Loucy (cell line): ENCODE measurements at regions not wholly inside any gene's neighbourhood (a gene's known extent, or its start where the extent isn't known, plus 50 kb on each side); places are given as distances from the start of the nearest gene placed in this dataset.
"Not testable (repeated sequence)": the region's sequence is repeated elsewhere in the genome, so short reads cannot be mapped to it uniquely, and the experiment has no call there.

Experiments
- H2AFZ ChIP-seq: fragments of 200-600 bp; sonication (generic); 2 replicates; pipeline ENCODE4 v1.6.0; 2016; ENCODE audit warnings: antibody characterized with exemption, mild to moderate bottlenecking, low read length, moderate library complexity
- H3F3A ChIP-seq: fragments of 200-600 bp; 2 replicates; pipeline ENCODE4 v1.6.0; 2016; ENCODE audit warnings: antibody characterized with exemption, low read depth, mild to moderate bottlenecking
- H3K27me3 ChIP-seq: fragments of 200-600 bp; sonication (generic); 2 replicates; pipeline ENCODE4 v1.6.1; 2014; ENCODE audit warnings: low read length, mild to moderate bottlenecking; ENCODE audit not compliant: insufficient read depth, poor library complexity, severe bottlenecking
- H3K36me3 ChIP-seq: fragments of 200-600 bp; sonication (generic); 2 replicates; pipeline ENCODE4 v1.6.1; 2016; ENCODE audit warnings: low read length; ENCODE audit not compliant: insufficient read depth
- H3K4me1 ChIP-seq: fragments of 200-600 bp; sonication (generic); 2 replicates; pipeline ENCODE4 v1.5.1; 2014; ENCODE audit warnings: low read length, mild to moderate bottlenecking; ENCODE audit not compliant: insufficient read depth, poor library complexity, severe bottlenecking
- H3K4me2 ChIP-seq: fragments of 200-600 bp; sonication (generic); 2 replicates; pipeline ENCODE4 v1.6.0; 2014; ENCODE audit warnings: antibody characterized with exemption, low read length, low read depth, mild to moderate bottlenecking; ENCODE audit not compliant: poor library complexity, severe bottlenecking
- H3K4me3 ChIP-seq: fragments of 200-600 bp; sonication (generic); 2 replicates; pipeline ENCODE4 v1.5.1; 2014; ENCODE audit warnings: low read length, mild to moderate bottlenecking, mixed read lengths; ENCODE audit not compliant: poor library complexity, severe bottlenecking
- H3K79me2 ChIP-seq: fragments of 200-600 bp; sonication (generic); 2 replicates; pipeline ENCODE4 v1.6.1; 2014; ENCODE audit warnings: low read length; ENCODE audit not compliant: insufficient read depth
- H3K9ac ChIP-seq: fragments of 200-600 bp; sonication (generic); 2 replicates; pipeline ENCODE4 v1.6.0; 2014; ENCODE audit warnings: mild to moderate bottlenecking, low read depth, low read length, moderate library complexity; ENCODE audit not compliant: poor library complexity, severe bottlenecking
- H3K9me2 ChIP-seq: fragments of 200-600 bp; sonication (generic); replicated peaks from 2 replicates; pipeline ENCODE4 v1.6.1; 2016; ENCODE audit warnings: low read depth, low read length, mixed read lengths
- H3K9me3 ChIP-seq: fragments of 200-600 bp; sonication (generic); 2 replicates; pipeline ENCODE4 v1.6.1; 2014; ENCODE audit warnings: mild to moderate bottlenecking, antibody characterized with exemption, low read length, low read depth; ENCODE audit not compliant: insufficient read depth
- H4K20me1 ChIP-seq: fragments of 200-600 bp; sonication (generic); 2 replicates; pipeline ENCODE4 v1.6.0; 2014; ENCODE audit warnings: antibody characterized with exemption, low read length, mild to moderate bottlenecking; ENCODE audit not compliant: insufficient read depth, poor library complexity, severe bottlenecking
- EZH2phosphoT487 ChIP-seq: fragments of 200-600 bp; IDR thresholded peaks from 2 replicates; pipeline ENCODE4 v1.6.1; 2018; ENCODE audit warnings: antibody characterized with exemption, mild to moderate bottlenecking, moderate library complexity, borderline replicate concordance
- TF ChIP-seq, protein P1 (sequence below): fragments of 200-600 bp; sonication (generic); conservative IDR thresholded peaks from 2 replicates; pipeline ENCODE4 v1.5.1; 2014; ENCODE audit warnings: mild to moderate bottlenecking, antibody characterized with exemption, low read length

DNA sequence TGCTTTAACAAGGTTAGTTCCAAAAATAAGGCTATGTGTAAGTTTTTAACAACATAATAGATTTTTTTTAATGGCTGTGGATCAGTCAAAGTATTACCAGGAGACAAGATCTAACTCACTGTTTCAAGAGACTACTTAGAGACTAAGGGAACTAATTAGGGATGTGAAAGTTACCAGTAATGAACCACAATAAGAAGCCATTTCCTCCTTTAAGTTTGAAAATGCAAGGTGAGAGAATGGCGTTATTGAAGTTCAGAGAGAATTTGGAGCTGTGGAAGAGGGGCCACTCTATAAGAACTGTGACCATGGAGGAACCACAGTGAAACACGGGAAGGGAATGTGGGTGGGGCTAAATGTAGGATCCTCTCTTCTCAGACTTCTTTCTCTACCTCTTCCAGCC lies 624.2 kb downstream of the GLUD2 start:
- Histone ChIP-seq H3K9me2 (no peaks in the 10 kb centered on the region), H3K9ac (no peak overlapping the region), H3K4me3 (no peak overlapping the region), H3F3A (no peaks in the 10 kb centered on the region), H3K36me3 (no peaks in the 10 kb centered on the region), H3K9me3 (no peaks in the 10 kb centered on the region), H3K79me2 (no peaks in the 10 kb centered on the region), H3K27me3 (no peaks in the 10 kb centered on the region), H3K4me2 (no peak overlapping the region), H2AFZ (no peak overlapping the region), H4K20me1 (no peaks in the 10 kb centered on the region), H3K4me1 (no peaks in the 10 kb centered on the region)
- TF ChIP-seq, protein P1, sequence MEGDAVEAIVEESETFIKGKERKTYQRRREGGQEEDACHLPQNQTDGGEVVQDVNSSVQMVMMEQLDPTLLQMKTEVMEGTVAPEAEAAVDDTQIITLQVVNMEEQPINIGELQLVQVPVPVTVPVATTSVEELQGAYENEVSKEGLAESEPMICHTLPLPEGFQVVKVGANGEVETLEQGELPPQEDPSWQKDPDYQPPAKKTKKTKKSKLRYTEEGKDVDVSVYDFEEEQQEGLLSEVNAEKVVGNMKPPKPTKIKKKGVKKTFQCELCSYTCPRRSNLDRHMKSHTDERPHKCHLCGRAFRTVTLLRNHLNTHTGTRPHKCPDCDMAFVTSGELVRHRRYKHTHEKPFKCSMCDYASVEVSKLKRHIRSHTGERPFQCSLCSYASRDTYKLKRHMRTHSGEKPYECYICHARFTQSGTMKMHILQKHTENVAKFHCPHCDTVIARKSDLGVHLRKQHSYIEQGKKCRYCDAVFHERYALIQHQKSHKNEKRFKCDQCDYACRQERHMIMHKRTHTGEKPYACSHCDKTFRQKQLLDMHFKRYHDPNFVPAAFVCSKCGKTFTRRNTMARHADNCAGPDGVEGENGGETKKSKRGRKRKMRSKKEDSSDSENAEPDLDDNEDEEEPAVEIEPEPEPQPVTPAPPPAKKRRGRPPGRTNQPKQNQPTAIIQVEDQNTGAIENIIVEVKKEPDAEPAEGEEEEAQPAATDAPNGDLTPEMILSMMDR = no peak
- TF ChIP-seq EZH2phosphoT487 = no peak

DNA sequence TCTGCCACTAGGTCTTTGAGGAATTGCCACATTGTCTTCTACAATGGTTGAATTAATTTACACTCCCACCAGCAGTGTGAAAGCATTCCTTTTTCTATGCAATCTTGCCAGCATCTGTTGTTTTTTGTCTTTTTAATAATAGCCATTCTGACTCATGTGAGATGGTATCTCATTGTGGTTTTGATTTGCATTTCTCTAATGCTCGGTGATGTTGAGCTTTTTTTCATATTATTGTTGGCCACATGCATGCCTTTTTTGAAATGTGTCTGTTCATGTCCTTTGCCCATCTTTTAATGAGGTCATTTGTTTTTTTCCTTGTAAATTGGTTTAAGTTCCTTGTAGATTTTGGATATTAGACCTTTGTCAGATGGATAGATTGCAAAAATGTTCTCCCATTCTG lies 661.8 kb downstream of the GLUD2 start:
- H3K27me3 ChIP-seq, H3K9me3 ChIP-seq: not testable (repeated sequence)

DNA sequence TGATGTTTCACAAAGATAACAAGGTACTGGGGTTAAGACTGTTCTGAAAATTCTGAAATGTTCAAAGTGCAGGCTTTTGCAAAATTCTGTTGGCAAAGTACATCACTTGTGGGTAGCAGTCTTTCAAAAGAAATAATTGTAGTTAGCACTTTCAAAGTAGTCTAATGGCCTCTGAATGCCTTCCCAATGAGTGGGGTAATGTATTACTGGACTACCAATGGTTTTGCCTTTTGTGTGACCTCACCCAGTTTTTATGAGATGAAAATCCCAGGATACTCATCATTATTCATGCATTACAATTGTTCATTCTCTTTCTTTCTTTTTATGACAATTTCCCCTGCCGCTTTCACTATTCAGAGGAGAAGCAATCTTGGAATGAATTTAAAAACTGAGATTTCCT lies 686.1 kb downstream of the GLUD2 start:
- H3K4me2 ChIP-seq = no peak overlapping the region
- no peaks in the 10 kb centered on the region for H3K36me3 ChIP-seq
- TF ChIP-seq EZH2phosphoT487 = no peak
- TF ChIP-seq, protein P1 = no peak
- no peaks in the 10 kb centered on the region for H4K20me1 ChIP-seq
- no peaks in the 10 kb centered on the region for H3K9me2 ChIP-seq
- H3K4me3 ChIP-seq = no peak overlapping the region
- no peak overlapping the region for H3K9ac ChIP-seq
- H3K9me3 ChIP-seq = no peaks in the 10 kb centered on the region
- no peaks in the 10 kb centered on the region for H3K79me2 ChIP-seq
- no peak overlapping the region for H2AFZ ChIP-seq
- no peaks in the 10 kb centered on the region for H3K4me1 ChIP-seq
- no peaks in the 10 kb centered on the region for H3K27me3 ChIP-seq
- no peaks in the 10 kb centered on the region for H3F3A ChIP-seq

More for the DNA sequence above, 661.8 kb downstream of the GLUD2 start:
- H3K9ac ChIP-seq, H3K79me2 ChIP-seq, H3K4me2 ChIP-seq, H4K20me1 ChIP-seq, H3K9me2 ChIP-seq, H3K4me1 ChIP-seq, H3K4me3 ChIP-seq, H3K36me3 ChIP-seq, H2AFZ ChIP-seq, H3F3A ChIP-seq: not testable (repeated sequence)

DNA sequence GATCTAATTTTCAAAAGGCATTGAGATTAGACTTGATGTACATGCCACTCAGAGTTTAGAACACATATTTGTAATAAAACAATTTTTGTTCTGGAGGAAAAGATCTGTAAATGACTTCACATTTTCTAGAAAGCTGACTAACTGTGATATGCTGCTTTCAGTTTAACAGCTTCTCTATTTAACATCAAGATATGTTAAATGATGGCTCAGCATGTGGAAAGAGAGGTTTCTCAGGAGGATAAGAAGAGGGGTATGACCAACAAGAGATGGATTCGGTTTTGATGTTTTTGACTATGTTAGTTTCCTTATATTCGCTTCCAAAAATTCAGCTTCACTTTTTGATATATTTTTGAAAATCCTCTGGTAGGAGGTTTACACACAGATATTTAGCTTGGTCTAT lies 698.7 kb downstream of the GLUD2 start:
- Histone ChIP-seq H3K4me2 (no peak overlapping the region), H2AFZ (no peak overlapping the region), H3K9ac (no peak overlapping the region), H3F3A (no peaks in the 10 kb centered on the region), H3K4me3 (no peak overlapping the region), H3K27me3 (no peaks in the 10 kb centered on the region), H3K79me2 (no peaks in the 10 kb centered on the region), H3K36me3 (no peaks in the 10 kb centered on the region), H3K4me1 (no peaks in the 10 kb centered on the region), H4K20me1 (no peaks in the 10 kb centered on the region), H3K9me3 (no peaks in the 10 kb centered on the region), H3K9me2 (no peaks in the 10 kb centered on the region)
- TF ChIP-seq, protein P1 = no peak
- no peak for TF ChIP-seq EZH2phosphoT487

DNA sequence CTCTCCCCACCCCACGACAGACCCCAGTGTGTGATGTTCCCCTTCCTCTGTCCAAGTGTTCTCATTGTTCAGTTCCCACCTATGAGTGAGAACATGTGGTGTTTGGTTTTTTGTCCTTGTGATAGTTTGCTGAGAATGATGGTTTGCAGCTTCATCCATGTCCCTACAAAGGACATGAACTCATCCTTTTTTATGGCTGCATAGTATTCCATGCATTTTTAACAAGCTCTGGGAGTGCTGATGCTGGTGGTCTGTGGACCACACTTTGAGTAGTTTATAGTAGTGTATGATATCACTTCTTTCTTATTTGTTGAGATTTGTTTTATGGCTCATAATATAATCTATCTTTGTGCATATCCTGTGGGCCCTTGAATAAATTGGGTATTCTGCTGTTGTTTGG lies 706.2 kb downstream of the GLUD2 start:
- H3K9me3 ChIP-seq, H3K79me2 ChIP-seq, H3K4me2 ChIP-seq, H3K9me2 ChIP-seq, H4K20me1 ChIP-seq, H3K4me3 ChIP-seq, H3K9ac ChIP-seq, H3K36me3 ChIP-seq, H3F3A ChIP-seq, H3K4me1 ChIP-seq, H2AFZ ChIP-seq, H3K27me3 ChIP-seq: not testable (repeated sequence)
